ENCODE measurements at regions not wholly inside any gene's neighbourhood (a gene's known extent, or its start where the extent isn't known, plus 50 kb on each side); places are given as distances from the start of the nearest gene placed in this dataset.

DNA sequence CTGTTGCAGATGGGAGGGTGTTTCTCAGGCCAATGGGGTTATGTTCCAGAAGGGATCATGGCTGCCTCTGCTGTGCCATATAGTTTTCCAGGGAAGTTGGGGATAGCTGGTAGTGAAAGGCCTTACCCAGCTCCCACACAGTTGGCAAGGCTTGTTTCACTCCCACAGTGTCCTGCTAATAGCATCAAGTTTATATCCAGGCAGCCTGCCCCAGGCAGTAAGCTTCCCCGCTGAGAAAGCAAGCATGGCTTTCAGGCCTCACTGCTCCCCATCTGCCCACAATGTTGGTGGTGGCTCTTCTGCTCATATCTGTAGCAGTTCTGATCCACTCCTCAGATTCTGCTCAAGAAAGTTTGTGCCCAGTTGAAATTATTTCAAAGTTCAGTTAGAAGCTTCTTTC lies 50.9 kb upstream of the DCBLD2 start:
- CTCF ChIA-PET, result no interaction called here
- POLR2A ChIA-PET, result no interaction called here
